ENCODE measurements at regions not wholly inside any gene's neighbourhood (a gene's known extent, or its start where the extent isn't known, plus 50 kb on each side); places are given as distances from the start of the nearest gene placed in this dataset.

DNA sequence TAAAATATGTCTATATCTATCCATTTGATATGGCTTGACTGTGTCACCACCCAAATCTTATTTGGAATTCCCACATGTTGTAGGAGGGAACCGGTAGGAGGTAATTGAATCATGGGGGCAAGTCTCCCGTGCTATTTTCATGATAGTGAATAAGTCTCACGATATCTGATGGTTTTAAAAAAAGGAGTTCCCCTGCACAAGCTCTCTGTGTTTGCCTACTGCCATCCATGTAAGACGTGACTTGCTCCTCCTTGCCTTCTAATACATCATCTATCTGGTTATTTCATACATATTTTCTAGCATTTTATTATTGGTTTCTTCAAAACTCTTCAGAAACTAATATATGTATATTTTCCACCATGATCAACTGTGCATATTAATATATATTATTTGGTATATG lies 57.3 kb upstream of the AMZ2 start:
- TF ChIP-seq, protein P1, sequence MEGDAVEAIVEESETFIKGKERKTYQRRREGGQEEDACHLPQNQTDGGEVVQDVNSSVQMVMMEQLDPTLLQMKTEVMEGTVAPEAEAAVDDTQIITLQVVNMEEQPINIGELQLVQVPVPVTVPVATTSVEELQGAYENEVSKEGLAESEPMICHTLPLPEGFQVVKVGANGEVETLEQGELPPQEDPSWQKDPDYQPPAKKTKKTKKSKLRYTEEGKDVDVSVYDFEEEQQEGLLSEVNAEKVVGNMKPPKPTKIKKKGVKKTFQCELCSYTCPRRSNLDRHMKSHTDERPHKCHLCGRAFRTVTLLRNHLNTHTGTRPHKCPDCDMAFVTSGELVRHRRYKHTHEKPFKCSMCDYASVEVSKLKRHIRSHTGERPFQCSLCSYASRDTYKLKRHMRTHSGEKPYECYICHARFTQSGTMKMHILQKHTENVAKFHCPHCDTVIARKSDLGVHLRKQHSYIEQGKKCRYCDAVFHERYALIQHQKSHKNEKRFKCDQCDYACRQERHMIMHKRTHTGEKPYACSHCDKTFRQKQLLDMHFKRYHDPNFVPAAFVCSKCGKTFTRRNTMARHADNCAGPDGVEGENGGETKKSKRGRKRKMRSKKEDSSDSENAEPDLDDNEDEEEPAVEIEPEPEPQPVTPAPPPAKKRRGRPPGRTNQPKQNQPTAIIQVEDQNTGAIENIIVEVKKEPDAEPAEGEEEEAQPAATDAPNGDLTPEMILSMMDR (IDR thresholded peaks at IDR 0.05) = no peak
- no peak for DNase-seq (ENCODE audit: low spot score)
- H3K4me3 ChIP-seq = no peak overlapping the region
- H3K27ac ChIP-seq = no peak overlapping the region

DNA sequence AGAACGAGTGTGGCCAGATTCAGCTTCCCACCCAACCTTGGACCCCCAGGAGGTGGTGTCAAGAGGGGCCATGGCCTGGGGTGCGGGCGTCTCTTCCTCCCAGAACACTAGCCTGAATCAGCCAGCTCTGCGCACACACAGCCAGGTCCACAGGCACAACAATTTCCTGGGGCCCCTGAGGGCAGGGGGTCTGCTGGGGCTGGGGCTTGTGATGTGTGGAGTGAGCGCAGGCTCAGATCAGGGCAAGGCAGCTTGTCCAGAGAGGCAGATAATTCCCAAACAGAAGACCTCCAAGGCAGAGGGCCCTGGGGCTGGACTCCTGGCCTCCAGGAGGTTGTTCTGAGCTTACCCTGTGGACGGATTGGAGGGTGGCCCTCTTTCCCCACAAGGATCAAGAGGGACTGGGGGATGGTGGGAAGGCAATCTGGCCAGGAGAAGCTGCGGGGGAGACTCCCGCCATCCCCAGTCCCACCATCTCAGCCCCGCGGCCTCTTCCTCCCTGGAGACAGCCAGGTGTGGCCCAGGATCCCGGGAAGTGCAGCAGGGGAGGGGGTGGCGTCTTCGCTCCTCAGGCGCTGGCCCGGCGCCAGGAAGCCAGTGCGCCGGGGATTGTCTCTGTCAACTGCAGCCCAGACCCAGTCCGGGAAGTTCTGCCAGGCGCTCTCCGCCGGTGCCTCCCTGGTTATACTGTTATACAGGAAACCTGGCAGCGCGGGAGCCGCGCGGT lies 52.0 kb upstream of the AMZ2 start:
- TF ChIP-seq, protein P1 (IDR thresholded peaks at IDR 0.05) = no peak
- H3K4me3 ChIP-seq = peak overlapping the region; percentile 61
- H3K27ac ChIP-seq = no peak overlapping the region
- DNase-seq (ENCODE audit: low spot score) = no peak

DNA sequence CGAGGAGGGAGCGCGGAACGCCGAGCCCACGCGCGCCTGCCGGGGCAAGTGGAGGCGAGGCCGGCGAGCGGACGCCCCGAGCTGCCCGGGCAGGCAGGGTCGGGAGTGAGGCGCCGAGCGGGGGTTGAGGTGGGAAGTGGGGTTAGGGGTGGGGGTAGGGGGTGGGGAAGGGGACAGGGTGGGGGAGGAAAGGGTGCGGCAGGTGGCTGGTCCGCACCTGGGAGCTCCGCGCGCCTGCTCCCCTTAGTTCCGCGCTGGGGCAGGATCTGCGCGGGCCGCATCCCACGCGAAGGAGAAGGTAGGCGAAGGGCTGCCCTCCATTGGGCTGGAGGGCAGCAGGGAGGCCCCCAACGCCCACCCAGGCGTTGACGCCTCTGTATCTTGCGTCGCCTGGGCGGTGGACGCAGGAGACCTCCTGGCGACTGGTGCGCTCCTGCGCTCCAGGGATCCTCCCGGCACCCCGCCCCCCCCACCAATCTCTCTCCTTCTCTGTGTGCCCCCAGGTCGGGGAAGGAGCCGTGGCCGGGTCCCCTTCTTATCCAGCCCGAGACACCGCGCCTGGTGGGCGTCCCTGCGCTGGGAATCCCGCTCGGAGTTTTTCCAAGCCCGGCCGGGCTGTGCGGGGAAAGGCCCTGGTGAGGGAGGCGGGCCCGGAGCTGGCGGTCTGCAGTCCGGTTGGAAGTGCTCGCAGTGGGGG lies 51.3 kb upstream of the AMZ2 start:
- Histone ChIP-seq H3K27ac (no peak overlapping the region), H3K4me3 (peak overlapping the region; percentile 61)
- no peak for DNase-seq (ENCODE audit: low spot score)
- TF ChIP-seq, protein P1 (IDR thresholded peaks at IDR 0.05) = no peak

DNA sequence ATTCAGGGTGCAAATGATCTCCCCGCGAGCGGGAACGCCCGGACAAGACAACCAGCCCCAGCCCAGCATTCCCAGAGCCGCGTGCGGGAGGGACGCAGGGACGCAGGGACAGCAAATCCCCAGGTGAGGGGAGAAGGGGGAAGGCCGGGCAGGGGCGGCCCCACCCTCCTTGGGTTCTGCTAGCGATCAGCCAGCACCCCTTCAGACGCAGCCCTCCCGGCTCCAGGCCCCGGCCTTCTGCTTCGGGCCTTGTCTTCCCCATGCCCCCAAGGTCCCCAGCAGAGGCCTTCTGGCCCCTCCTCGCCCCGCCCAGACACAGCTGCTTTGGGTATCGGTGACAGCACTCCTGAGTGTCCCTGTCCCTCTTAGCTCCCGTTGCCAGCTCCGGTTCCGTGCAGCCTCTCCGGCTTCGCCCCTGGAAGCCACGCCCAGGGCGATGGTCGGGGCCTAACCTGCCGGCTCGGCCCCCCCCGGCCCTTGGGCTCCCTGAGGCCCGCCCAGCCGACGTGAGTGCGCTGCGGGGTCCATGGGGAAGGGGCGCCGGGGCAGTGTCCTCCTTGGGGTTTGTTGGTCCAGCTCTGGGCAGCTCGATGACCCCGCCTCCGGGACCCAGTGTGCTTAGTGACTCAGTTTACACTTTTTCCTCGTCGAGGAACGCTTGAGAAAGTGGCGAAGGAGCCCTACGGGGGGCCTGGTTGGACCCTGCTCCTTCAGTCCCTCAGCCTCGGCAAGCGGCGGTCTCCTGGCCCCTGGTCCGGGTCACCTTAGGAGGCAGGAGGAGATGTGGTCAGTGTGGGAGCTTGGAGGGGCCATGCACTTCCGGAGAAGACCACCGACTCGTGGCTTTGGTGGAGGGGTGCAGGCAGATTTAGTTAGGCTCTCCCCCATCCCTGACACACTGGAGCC lies 50.5 kb upstream of the AMZ2 start:
- TF ChIP-seq, protein P1 (IDR thresholded peaks at IDR 0.05) = no peak
- H3K4me3 ChIP-seq = peak overlapping the region; percentile 61
- no peak for DNase-seq (ENCODE audit: low spot score)
- H3K27ac ChIP-seq = no peak overlapping the region

DNA sequence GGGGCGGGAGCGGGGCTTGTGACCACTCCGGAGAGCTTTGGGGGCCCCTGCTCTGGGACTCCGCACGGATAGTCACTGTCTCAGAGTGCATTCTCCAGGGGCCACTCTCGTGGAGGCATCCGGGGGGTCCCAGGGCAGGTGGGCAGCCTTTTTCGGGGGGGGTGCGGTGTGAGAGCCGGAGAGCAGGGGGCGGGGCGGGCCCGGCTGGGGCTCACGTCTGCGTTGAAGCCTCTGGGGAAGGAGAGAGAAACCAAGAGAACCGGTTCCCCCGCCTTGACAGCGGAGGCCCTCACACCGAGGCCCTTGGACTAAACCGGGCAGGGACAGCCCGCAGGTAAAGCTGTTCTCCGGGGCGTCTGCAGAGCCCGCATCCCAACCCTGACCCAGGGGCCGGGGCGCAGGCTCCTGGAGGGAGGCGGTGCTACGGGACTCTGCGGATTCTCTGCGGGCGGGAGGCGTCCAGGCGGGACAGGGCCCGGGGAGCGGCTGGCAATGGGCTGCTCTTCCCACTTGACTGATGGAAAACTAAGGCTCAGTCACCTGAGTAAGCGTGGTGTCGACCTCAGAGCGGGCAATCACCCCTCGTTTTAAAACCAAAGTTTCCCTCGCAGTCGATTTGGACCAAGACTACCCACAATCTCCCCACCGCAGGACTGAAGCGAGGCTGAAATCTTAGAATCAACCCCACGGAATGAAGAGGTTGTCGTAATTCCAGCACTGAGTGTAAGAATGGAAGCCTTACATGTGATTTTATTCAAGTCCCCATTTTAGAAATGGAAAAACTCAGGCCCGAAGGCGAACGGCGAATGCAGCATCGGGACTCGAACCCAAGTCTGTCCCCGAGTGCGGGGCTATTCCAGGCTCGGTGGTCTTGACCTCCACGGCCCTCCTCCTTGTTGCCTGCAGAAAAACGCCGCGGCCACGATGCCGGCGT lies 49.6 kb upstream of the AMZ2 start:
- H3K4me3 ChIP-seq = peak overlapping the region; percentile 61
- TF ChIP-seq, protein P1 (IDR thresholded peaks at IDR 0.05) = no peak
- DNase-seq (ENCODE audit: low spot score) = no peak
- H3K27ac ChIP-seq = no peak overlapping the region
